Mesendoderm (in vitro differentiated cells): ENCODE measurements at regions not wholly inside any gene's neighbourhood (a gene's known extent, or its start where the extent isn't known, plus 50 kb on each side); places are given as distances from the start of the nearest gene placed in this dataset.

ENCODE experiments used
- DNase-seq: peaks from one replicate; pipeline ENCODE4 v3.0.0; 2013
- H2AK5ac ChIP-seq: 2 replicates; pipeline ENCODE4 v1.6.1; 2013; ENCODE audit warnings: low read length, inconsistent platforms
- H2BK120ac ChIP-seq: 2 replicates; pipeline ENCODE4 v1.6.1; 2013; ENCODE audit warnings: low read depth, mild to moderate bottlenecking, low read length, moderate library complexity, mixed read lengths
- H2BK15ac ChIP-seq: replicated peaks from 2 replicates; pipeline ENCODE4 v1.6.1; 2013; ENCODE audit warnings: low read depth, mild to moderate bottlenecking, moderate library complexity
- H2BK5ac ChIP-seq: 2 replicates; pipeline ENCODE4 v1.6.1; 2013; ENCODE audit warnings: low read length, inconsistent platforms
- H3K18ac ChIP-seq: 2 replicates; pipeline ENCODE4 v1.6.1; 2013; ENCODE audit warnings: mild to moderate bottlenecking, low read length, mixed read lengths
- H3K23ac ChIP-seq: one replicate; pipeline ENCODE4 v1.6.1; 2013; ENCODE audit warnings: low read length
- H3K27ac ChIP-seq: 2 replicates; pipeline ENCODE4 v1.5.1; 2013; ENCODE audit warnings: low read depth, mild to moderate bottlenecking, inconsistent platforms, low read length, moderate library complexity
- H3K27me3 ChIP-seq: 2 replicates; pipeline ENCODE4 v1.6.1; 2013; ENCODE audit warnings: low read length, control low read depth, mild to moderate bottlenecking, inconsistent platforms; ENCODE audit not compliant: insufficient read depth, poor library complexity
- H3K36me3 ChIP-seq: 2 replicates; pipeline ENCODE4 v1.6.1; 2013; ENCODE audit warnings: low read length, inconsistent platforms; ENCODE audit not compliant: control insufficient read depth, insufficient read depth
- H3K4ac ChIP-seq: one replicate; pipeline ENCODE4 v1.6.1; 2013; ENCODE audit warnings: low read depth, mild to moderate bottlenecking, low read length, moderate library complexity
- H3K4me1 ChIP-seq: 2 replicates; pipeline ENCODE4 v1.6.1; 2013; ENCODE audit warnings: low read depth, low read length, inconsistent platforms; ENCODE audit not compliant: control insufficient read depth
- H3K4me2 ChIP-seq: 2 replicates; pipeline ENCODE4 v1.6.1; 2013; ENCODE audit warnings: low read length
- H3K4me3 ChIP-seq: 2 replicates; pipeline ENCODE4 v1.5.1; 2013; ENCODE audit warnings: mild to moderate bottlenecking, low read length
- H3K56ac ChIP-seq: one replicate; pipeline ENCODE4 v1.6.1; 2013; ENCODE audit warnings: low read length
- H3K79me1 ChIP-seq: 2 replicates; pipeline ENCODE4 v1.6.1; 2013; ENCODE audit warnings: low read length, inconsistent platforms
- H3K79me2 ChIP-seq: 2 replicates; pipeline ENCODE4 v1.6.1; 2013; ENCODE audit warnings: mild to moderate bottlenecking, low read length; ENCODE audit not compliant: control insufficient read depth, insufficient read depth
- H3K9ac ChIP-seq: 2 replicates; pipeline ENCODE4 v1.6.1; 2013; ENCODE audit warnings: low read length, inconsistent platforms
- H4K5ac ChIP-seq: one replicate; pipeline ENCODE4 v1.6.1; 2013; ENCODE audit warnings: low read length
- H4K8ac ChIP-seq: one replicate; pipeline ENCODE4 v1.6.1; 2013; ENCODE audit warnings: low read depth, mild to moderate bottlenecking, control low read depth, low read length, moderate library complexity
- WGBS: extraction: QIAGEN DNeasy Blood & Tissue Kit; methylation state at CpG from one replicate; pipeline ENCODE4 v1.1.7; 2013; ENCODE audit warnings: low lambda C conversion rate, missing lambda C conversion rate; ENCODE audit not compliant: insufficient coverage; ENCODE audit errors: extremely low coverage; 5-methylcytosine and 5-hydroxymethylcytosine counted together

- Histone ChIP-seq H3K9ac (no peak overlapping the region), H3K27ac (no peak overlapping the region), H2BK120ac (no peak overlapping the region), H2BK15ac (no peak overlapping the region), H4K8ac (no peak overlapping the region), H3K79me1 (no peaks in the 10 kb centered on the region), H3K4me2 (no peak overlapping the region), H3K18ac (no peak overlapping the region), H3K23ac (no peak overlapping the region), H3K4ac (no peak overlapping the region), H3K36me3 (no peaks in the 10 kb centered on the region), H2AK5ac (no peak overlapping the region), H3K4me3 (no peak overlapping the region), H3K4me1 (no peaks in the 10 kb centered on the region), H4K5ac (no peak overlapping the region), H2BK5ac (no peak overlapping the region), H3K56ac (no peak overlapping the region), H3K79me2 (no peaks in the 10 kb centered on the region), H3K27me3 (no peaks in the 10 kb centered on the region)
- no peak for DNase-seq
- WGBS: no CpG with 5 or more reads among the region's 4 CpGs
Measured at GRCh38 chr2:126792993-126793392, 105.7 kb upstream of the TEX51 start.

DNA sequence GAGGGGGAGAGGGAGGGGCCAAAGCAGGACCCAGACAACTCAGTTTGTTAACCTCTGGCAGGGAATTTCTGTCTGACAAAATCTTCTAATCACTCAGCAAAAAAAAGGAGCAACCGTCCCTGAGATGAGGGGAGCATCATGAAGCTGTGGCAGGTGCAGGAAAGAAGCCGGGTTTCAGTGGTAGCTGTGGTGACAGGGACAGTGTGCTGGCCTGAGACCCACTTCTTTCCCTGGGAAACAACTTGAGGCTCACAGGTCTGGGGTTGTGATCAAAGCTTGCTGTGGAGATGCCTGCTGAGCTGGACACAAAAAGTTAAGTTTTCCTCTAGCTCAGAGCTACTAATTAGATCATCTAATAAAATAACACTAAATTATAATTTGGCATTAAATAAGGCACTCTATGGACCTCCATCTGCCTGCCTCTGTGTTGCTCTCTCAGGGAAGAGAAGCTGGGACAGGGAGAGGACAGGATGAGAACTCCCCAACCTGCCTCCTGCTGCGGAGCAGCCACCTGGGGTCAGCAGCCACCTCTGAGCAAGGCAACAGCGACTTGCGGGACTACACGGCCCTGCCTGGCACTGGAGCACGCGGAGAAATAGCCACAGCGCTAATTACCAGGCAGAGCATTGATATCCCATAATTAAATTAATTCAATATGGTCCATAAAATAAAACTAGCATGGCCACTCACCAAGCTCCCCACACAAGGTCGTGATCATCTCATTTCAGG, 104.6 kb upstream of the TEX51 start:
- Histone ChIP-seq H2BK120ac (no peak overlapping the region), H3K36me3 (no peaks in the 10 kb centered on the region), H3K9ac (no peak overlapping the region), H3K27ac (no peak overlapping the region), H3K27me3 (no peaks in the 10 kb centered on the region), H3K4me2 (no peak overlapping the region), H3K56ac (no peak overlapping the region), H3K23ac (no peak overlapping the region), H3K4ac (no peak overlapping the region), H4K5ac (no peak overlapping the region), H2AK5ac (no peak overlapping the region), H3K79me2 (no peaks in the 10 kb centered on the region), H3K18ac (no peak overlapping the region), H2BK5ac (no peak overlapping the region), H4K8ac (no peak overlapping the region), H3K4me1 (no peaks in the 10 kb centered on the region), H2BK15ac (no peak overlapping the region), H3K4me3 (no peak overlapping the region), H3K79me1 (no peaks in the 10 kb centered on the region)
- no CpG with 5 or more reads among the region's 10 CpGs for WGBS
- peak; percentile 34 for DNase-seq

- no peak overlapping the region for H2AK5ac ChIP-seq
- no peak overlapping the region for H3K18ac ChIP-seq
- DNase-seq: no peak
- no peak overlapping the region for H3K4me3 ChIP-seq
- H3K9ac ChIP-seq: no peak overlapping the region
- no peak overlapping the region for H3K23ac ChIP-seq
- WGBS: no CpG with 5 or more reads among the region's 8 CpGs
- no peak overlapping the region for H3K4ac ChIP-seq
- H3K27me3 ChIP-seq: no peaks in the 10 kb centered on the region
- H4K5ac ChIP-seq: no peak overlapping the region
- H4K8ac ChIP-seq: no peak overlapping the region
- H2BK15ac ChIP-seq: no peak overlapping the region
- no peaks in the 10 kb centered on the region for H3K36me3 ChIP-seq
- H2BK5ac ChIP-seq: no peak overlapping the region
- H3K4me2 ChIP-seq: no peak overlapping the region
- no peak overlapping the region for H3K27ac ChIP-seq
- H3K79me2 ChIP-seq: no peaks in the 10 kb centered on the region
- H3K56ac ChIP-seq: no peak overlapping the region
- H2BK120ac ChIP-seq: no peak overlapping the region
- H3K4me1 ChIP-seq: no peaks in the 10 kb centered on the region
- no peaks in the 10 kb centered on the region for H3K79me1 ChIP-seq
Measured at GRCh38 chr2:126795656-126796055, 103.0 kb upstream of the TEX51 start.

DNA sequence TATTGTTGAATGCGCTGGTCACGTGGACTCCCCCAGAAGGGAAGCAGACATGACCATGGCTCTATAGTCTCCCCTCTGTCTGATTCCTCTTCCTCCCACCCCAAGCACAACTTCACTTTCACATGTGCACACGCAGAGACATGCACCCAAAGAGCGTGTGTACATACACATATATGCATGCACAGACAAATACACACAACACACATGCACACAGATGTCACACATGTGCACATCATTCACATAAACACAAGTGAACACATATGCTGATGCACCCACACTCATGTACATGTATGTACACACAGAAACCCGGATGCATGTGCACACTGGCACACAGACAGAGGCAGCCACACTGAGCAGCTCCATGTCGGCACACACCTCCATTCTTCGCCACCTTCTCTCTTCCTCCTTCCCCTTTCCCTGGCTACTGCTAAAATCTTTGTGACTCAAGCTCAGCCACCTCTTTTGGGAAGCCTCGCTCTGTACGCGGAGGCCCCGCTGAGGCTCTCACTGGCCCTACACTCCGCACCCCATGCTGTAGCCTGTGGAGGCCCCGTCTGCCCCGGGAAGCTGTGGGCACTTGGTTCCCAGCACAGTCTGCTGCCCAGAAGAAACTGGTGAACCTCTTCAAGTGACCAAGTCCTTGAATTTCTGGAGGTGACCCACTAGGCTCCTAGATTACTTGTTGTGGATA, 101.6 kb upstream of the TEX51 start:
- H3K4me1 ChIP-seq: no peaks in the 10 kb centered on the region
- no peaks in the 10 kb centered on the region for H3K79me1 ChIP-seq
- no peak overlapping the region for H3K4ac ChIP-seq
- no peaks in the 10 kb centered on the region for H3K79me2 ChIP-seq
- no peak overlapping the region for H3K4me3 ChIP-seq
- H2BK5ac ChIP-seq: no peak overlapping the region
- H3K36me3 ChIP-seq: no peaks in the 10 kb centered on the region
- H2BK120ac ChIP-seq: no peak overlapping the region
- WGBS: no CpG with 5 or more reads among the region's 14 CpGs
- no peaks in the 10 kb centered on the region for H3K27me3 ChIP-seq
- H3K18ac ChIP-seq: no peak overlapping the region
- no peak for DNase-seq
- no peak overlapping the region for H3K27ac ChIP-seq
- H3K9ac ChIP-seq: no peak overlapping the region
- no peak overlapping the region for H2BK15ac ChIP-seq
- H3K23ac ChIP-seq: no peak overlapping the region
- no peak overlapping the region for H4K8ac ChIP-seq
- no peak overlapping the region for H2AK5ac ChIP-seq
- no peak overlapping the region for H4K5ac ChIP-seq
- no peak overlapping the region for H3K56ac ChIP-seq
- H3K4me2 ChIP-seq: no peak overlapping the region

GRCh38 chr2:126797622-126798275, 100.9 kb upstream of the TEX51 start:
- no CpG with 5 or more reads among the region's 13 CpGs for WGBS

More at GRCh38 chr2:126797622-126798275, 100.9 kb upstream of the TEX51 start:
- Histone ChIP-seq H3K18ac (no peak overlapping the region), H2BK15ac (no peak overlapping the region), H3K4ac (no peak overlapping the region), H3K4me1 (no peaks in the 10 kb centered on the region), H2BK120ac (no peak overlapping the region), H4K8ac (no peak overlapping the region), H3K36me3 (no peaks in the 10 kb centered on the region), H2BK5ac (no peak overlapping the region), H4K5ac (no peak overlapping the region), H3K9ac (no peak overlapping the region), H3K79me1 (no peaks in the 10 kb centered on the region), H3K56ac (no peak overlapping the region), H3K27me3 (no peaks in the 10 kb centered on the region), H3K4me2 (no peak overlapping the region), H3K27ac (no peak overlapping the region), H2AK5ac (no peak overlapping the region), H3K79me2 (no peaks in the 10 kb centered on the region), H3K23ac (no peak overlapping the region), H3K4me3 (no peak overlapping the region)
- no peak for DNase-seq
